Suprapubic skin (tissue), 4 donors: ENCODE measurements at regions not wholly inside any gene's neighbourhood (a gene's known extent, or its start where the extent isn't known, plus 50 kb on each side); places are given as distances from the start of the nearest gene placed in this dataset.

Source experiments
- DNase-seq, 2 donors: peaks; one replicate each; pipeline ENCODE4 v3.0.0-alpha.2; 2019; ENCODE audit warnings: low spot score in 2 of 2
- H3K27ac ChIP-seq: fragments of 200-600 bp; sonication (generic); one replicate; pipeline ENCODE4 v1.5.1; 2019
- H3K27me3 ChIP-seq: fragments of 200-600 bp; sonication (generic); one replicate; pipeline ENCODE4 v1.5.1; 2019
- H3K36me3 ChIP-seq: fragments of 200-600 bp; sonication (generic); one replicate; pipeline ENCODE4 v1.5.1; 2019
- H3K4me1 ChIP-seq: fragments of 200-600 bp; sonication (generic); one replicate; pipeline ENCODE4 v1.5.1; 2019
- H3K4me3 ChIP-seq: fragments of 200-600 bp; sonication (generic); one replicate; pipeline ENCODE4 v1.5.1; 2019; ENCODE audit warnings: mild to moderate bottlenecking
- H3K9me3 ChIP-seq: fragments of 200-600 bp; sonication (generic); one replicate; pipeline ENCODE4 v1.5.1; 2019
- EP300 ChIP-seq: sonication (generic); formaldehyde crosslinking; IDR thresholded peaks from one replicate; pipeline ENCODE4 v1.6.1; 2017; ENCODE audit warnings: antibody characterized with exemption
- POLR2A ChIP-seq, 2 donors: fragments of 450-650 bp; IDR thresholded peaks; one replicate each; pipeline ENCODE4 v1.6.1; 2017; ENCODE audit warnings: antibody characterized with exemption in 2 of 2, mild to moderate bottlenecking in 2 of 2, moderate library complexity in 2 of 2
- POLR2AphosphoS5 ChIP-seq, 3 donors: sonication (generic); formaldehyde crosslinking; IDR thresholded peaks; one replicate each; pipeline ENCODE4 v1.6.1; 2017; ENCODE audit warnings: antibody characterized with exemption in 3 of 3
- WGBS: methylation state at CpG from one replicate; pipeline ENCODE4 v1.1.5; 2018; 5-methylcytosine and 5-hydroxymethylcytosine counted together
- TF ChIP-seq, protein P1 (sequence below), 2 donors: fragments of 200-600 bp in 1 of 2; fragments of 450-650 bp in 1 of 2; sonication (generic) in 1 of 2; IDR thresholded peaks; one replicate each; pipeline ENCODE4 v1.5.1; 2016 to 2019; ENCODE audit warnings: antibody characterized with exemption in 2 of 2, mild to moderate bottlenecking in 1 of 2, moderate library complexity in 1 of 2

DNA sequence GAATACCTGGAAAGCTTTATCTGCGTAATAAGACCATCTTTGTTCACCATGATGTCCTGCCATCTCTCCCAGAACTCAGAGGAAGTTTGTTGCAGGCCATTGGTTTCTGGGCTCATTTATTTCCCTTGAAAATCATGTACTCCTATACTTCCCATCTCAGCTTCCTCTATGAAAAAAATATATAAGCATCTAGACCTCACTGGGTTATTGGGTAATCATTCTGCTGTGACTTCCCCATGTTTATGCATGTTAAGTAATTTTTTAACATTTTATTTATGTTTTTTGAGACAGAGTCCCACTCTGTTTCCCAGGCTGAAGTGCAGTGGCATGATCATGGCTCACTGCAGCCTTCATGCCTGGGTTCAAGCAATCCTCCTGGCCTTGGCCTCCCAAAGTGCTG lies 184.5 kb downstream of the ZPLD1 start:
- 93% methylated on average over 1 of the region's 1 CpG for WGBS
- TF ChIP-seq EP300 (no peak), POLR2A (IDR thresholded peaks at IDR 0.05) (no peak), POLR2AphosphoS5 (IDR thresholded peaks at IDR 0.05) (no peak)
- TF ChIP-seq, protein P1, sequence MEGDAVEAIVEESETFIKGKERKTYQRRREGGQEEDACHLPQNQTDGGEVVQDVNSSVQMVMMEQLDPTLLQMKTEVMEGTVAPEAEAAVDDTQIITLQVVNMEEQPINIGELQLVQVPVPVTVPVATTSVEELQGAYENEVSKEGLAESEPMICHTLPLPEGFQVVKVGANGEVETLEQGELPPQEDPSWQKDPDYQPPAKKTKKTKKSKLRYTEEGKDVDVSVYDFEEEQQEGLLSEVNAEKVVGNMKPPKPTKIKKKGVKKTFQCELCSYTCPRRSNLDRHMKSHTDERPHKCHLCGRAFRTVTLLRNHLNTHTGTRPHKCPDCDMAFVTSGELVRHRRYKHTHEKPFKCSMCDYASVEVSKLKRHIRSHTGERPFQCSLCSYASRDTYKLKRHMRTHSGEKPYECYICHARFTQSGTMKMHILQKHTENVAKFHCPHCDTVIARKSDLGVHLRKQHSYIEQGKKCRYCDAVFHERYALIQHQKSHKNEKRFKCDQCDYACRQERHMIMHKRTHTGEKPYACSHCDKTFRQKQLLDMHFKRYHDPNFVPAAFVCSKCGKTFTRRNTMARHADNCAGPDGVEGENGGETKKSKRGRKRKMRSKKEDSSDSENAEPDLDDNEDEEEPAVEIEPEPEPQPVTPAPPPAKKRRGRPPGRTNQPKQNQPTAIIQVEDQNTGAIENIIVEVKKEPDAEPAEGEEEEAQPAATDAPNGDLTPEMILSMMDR (IDR thresholded peaks at IDR 0.05), result no peak
- Histone ChIP-seq H3K27me3 (no peaks in the 10 kb centered on the region), H3K4me3 (no peak overlapping the region), H3K36me3 (no peaks in the 10 kb centered on the region), H3K27ac (no peak overlapping the region), H3K4me1 (no peaks in the 10 kb centered on the region), H3K9me3 (no peaks in the 10 kb centered on the region)
- no peak for DNase-seq

DNA sequence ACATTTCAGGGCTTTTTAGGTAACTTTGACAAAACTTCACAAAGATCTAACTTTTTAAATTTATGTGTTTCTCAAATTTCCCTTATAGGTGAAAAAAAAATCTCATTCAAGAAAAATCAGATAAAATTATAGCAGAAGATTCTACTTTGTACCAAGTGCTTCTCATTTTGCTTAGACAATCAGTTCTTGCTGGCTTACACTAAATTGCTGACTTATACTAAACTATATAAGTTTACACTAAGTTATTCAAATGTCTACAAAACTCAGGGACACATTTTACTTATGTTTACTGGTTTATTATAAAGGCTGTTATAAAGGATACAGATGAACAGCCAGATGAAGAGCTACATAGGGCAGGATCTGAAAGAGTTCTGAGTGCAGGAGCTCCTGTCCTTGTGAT lies 195.1 kb downstream of the ZPLD1 start:
- Histone ChIP-seq H3K4me1 (no peaks in the 10 kb centered on the region), H3K27ac (no peak overlapping the region)
- no peak for TF ChIP-seq POLR2AphosphoS5 (IDR thresholded peaks at IDR 0.05)
- TF ChIP-seq POLR2A (IDR thresholded peaks at IDR 0.05), result no peak
- TF ChIP-seq, protein P1 (IDR thresholded peaks at IDR 0.05), result no peak
- no peak for TF ChIP-seq EP300

DNA sequence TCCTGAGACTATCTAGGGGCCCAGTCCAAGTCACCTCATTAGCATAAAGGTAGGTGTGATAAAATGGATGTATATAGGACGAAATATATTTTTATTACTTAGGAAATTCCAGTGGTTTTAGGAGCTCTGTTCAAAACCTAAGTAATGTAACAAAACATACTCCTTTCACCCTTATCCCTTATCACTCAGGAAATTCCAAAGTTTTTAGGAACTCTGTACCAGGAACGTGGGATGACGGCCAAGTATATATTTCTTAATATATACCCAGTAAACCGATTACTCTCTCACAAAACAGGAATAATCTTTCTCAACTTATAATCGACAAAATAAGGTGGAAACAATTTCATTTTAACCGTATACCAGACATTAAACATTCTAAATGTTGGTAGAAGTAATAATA lies 195.7 kb downstream of the ZPLD1 start:
- TF ChIP-seq POLR2A (IDR thresholded peaks at IDR 0.05) (no peak), POLR2AphosphoS5 (IDR thresholded peaks at IDR 0.05) (no peak), EP300 (no peak)
- TF ChIP-seq, protein P1 (IDR thresholded peaks at IDR 0.05), result no peak
- Histone ChIP-seq H3K4me3 (no peak overlapping the region), H3K27me3 (no peaks in the 10 kb centered on the region), H3K36me3 (no peaks in the 10 kb centered on the region), H3K4me1 (no peaks in the 10 kb centered on the region), H3K9me3 (no peaks in the 10 kb centered on the region), H3K27ac (no peak overlapping the region)
- DNase-seq, result no peak
- WGBS, result 72% methylated on average over 6 of the region's 6 CpGs

More for the DNA sequence above, 195.1 kb downstream of the ZPLD1 start:
- no peak for DNase-seq
- H3K9me3 ChIP-seq, result no peaks in the 10 kb centered on the region
- no peak overlapping the region for H3K4me3 ChIP-seq
- no peaks in the 10 kb centered on the region for H3K27me3 ChIP-seq
- H3K36me3 ChIP-seq, result no peaks in the 10 kb centered on the region

DNA sequence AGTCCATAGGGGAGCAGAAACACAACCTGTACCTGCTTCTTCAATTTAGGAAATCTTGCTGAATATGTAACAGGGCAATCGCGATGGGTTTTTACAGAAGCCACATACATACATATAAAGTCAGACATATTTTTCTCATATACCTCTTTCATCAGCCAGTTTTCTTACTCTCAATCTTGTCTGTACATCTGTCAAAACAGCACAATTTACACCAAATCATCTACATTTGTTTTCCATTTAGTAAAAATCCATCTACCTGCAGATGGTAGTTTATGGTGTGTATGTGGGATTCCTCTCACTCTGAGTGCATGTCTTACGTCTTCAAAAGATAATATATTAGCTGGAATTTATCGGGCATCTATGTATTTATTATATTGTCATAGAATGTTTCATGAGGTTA lies 208.7 kb downstream of the ZPLD1 start:
- H3K4me3 ChIP-seq, result no peak overlapping the region
- no peak for DNase-seq
- WGBS, result 66% methylated on average over 4 of the region's 4 CpGs
- H3K27ac ChIP-seq, result no peak overlapping the region
- TF ChIP-seq EP300, result no peak
- no peak for TF ChIP-seq POLR2AphosphoS5 (IDR thresholded peaks at IDR 0.05)
- no peak for TF ChIP-seq POLR2A (IDR thresholded peaks at IDR 0.05)
- TF ChIP-seq, protein P1 (IDR thresholded peaks at IDR 0.05), result no peak
- no peaks in the 10 kb centered on the region for H3K27me3 ChIP-seq
- no peaks in the 10 kb centered on the region for H3K9me3 ChIP-seq
- H3K4me1 ChIP-seq, result no peaks in the 10 kb centered on the region
- H3K36me3 ChIP-seq, result no peaks in the 10 kb centered on the region

DNA sequence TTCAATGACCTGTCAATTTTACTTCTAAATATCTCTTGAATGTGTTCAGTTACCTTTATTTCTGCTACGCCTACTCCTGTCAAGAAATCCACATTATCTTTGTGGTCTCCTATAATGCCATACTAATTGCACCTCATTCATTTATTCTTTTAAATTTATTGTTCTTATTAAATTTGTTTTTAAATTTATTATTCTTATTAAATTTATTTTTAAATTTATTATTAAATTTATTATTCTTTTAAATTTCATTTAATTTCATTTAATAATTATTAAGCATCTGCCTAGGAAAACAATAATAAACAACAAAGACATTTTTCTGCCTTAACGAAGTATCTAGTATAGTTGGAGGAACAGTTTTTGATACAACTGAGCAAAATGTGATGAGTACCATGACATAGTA lies 211.7 kb downstream of the ZPLD1 start:
- Histone ChIP-seq H3K4me3 (no peak overlapping the region), H3K9me3 (no peaks in the 10 kb centered on the region), H3K36me3 (no peaks in the 10 kb centered on the region), H3K27ac (no peak overlapping the region), H3K27me3 (no peaks in the 10 kb centered on the region), H3K4me1 (no peaks in the 10 kb centered on the region)
- DNase-seq, result no peak
- WGBS, result 88% methylated on average over 2 of the region's 2 CpGs
- TF ChIP-seq POLR2A (IDR thresholded peaks at IDR 0.05) (no peak), POLR2AphosphoS5 (IDR thresholded peaks at IDR 0.05) (no peak), EP300 (no peak)
- TF ChIP-seq, protein P1 (IDR thresholded peaks at IDR 0.05), result no peak
